A673 (cell line): ENCODE measurements at regions not wholly inside any gene's neighbourhood (a gene's known extent, or its start where the extent isn't known, plus 50 kb on each side); places are given as distances from the start of the nearest gene placed in this dataset.
"Not testable (repeated sequence)": the region's sequence is repeated elsewhere in the genome, so short reads cannot be mapped to it uniquely, and the experiment has no call there.

Experiments used
- BruUV-seq: library from RNA; stranded (reverse); fragments of 400-500 nt; replicated peaks from 2 replicates; lab custom pipeline; 2021; lab: Mats Ljungman, UMichigan
- CTCF ChIA-PET: fragments of 300-600 bp; sonication (Branson Sonifier 250); formaldehyde crosslinking; loops from one replicate; lab custom pipeline; 2022; ENCODE audit warnings: antibody characterized with exemption; lab: Charles Lee
- POLR2A ChIA-PET: fragments of 300-600 bp; sonication (Branson Sonifier 250); formaldehyde crosslinking; loops from one replicate; lab custom pipeline; 2022; ENCODE audit warnings: antibody characterized with exemption; ENCODE audit not compliant: low non-redundant PET; lab: Charles Lee
- DNase-seq: peaks from one replicate; pipeline ENCODE4 v3.0.0-alpha.2; 2015; ENCODE audit warnings: low spot score
- H3K27ac ChIP-seq: fragments of 200-600 bp; sonication (generic); 2 replicates; pipeline ENCODE4 v1.5.1; 2016; ENCODE audit warnings: mixed run types, low read depth, mild to moderate bottlenecking, mixed read lengths, antibody characterized with exemption, low read length; ENCODE audit not compliant: poor library complexity, severe bottlenecking
- H3K27me3 ChIP-seq: fragments of 200-600 bp; sonication (generic); replicated peaks from 2 replicates; pipeline ENCODE4 v1.6.1; 2017; ENCODE audit warnings: mixed run types, low read depth, mild to moderate bottlenecking, mixed read lengths, antibody characterized with exemption, low read length; ENCODE audit not compliant: insufficient read depth, poor library complexity
- H3K36me3 ChIP-seq: fragments of 200-600 bp; sonication (generic); 2 replicates; pipeline ENCODE4 v1.6.1; 2016; ENCODE audit warnings: mixed run types, mild to moderate bottlenecking, mixed read lengths, antibody characterized with exemption, low read length; ENCODE audit not compliant: insufficient read depth, poor library complexity, severe bottlenecking
- H3K4me1 ChIP-seq: fragments of 200-600 bp; sonication (generic); 2 replicates; pipeline ENCODE4 v1.6.1; 2017; ENCODE audit warnings: mixed run types, mild to moderate bottlenecking, mixed read lengths, antibody characterized with exemption, low read length; ENCODE audit not compliant: insufficient read depth, poor library complexity, severe bottlenecking
- H3K4me3 ChIP-seq: fragments of 200-600 bp; sonication (generic); 2 replicates; pipeline ENCODE4 v1.5.1; 2016; ENCODE audit warnings: low read depth, mixed run types, mild to moderate bottlenecking, mixed read lengths, low read length; ENCODE audit not compliant: poor library complexity, severe bottlenecking
- H3K9me3 ChIP-seq: fragments of 200-600 bp; sonication (generic); 2 replicates; pipeline ENCODE4 v1.6.1; 2016; ENCODE audit warnings: mixed run types, low read depth, mild to moderate bottlenecking, mixed read lengths, antibody characterized with exemption, low read length; ENCODE audit not compliant: poor library complexity, severe bottlenecking
- CTCF ChIP-seq: fragments of 300-800, 200-600 bp; sonication (generic); conservative IDR thresholded peaks from 2 replicates; pipeline ENCODE4 v1.5.1; 2017; ENCODE audit warnings: low read depth, mild to moderate bottlenecking, antibody characterized with exemption, low read length, moderate library complexity, mixed read lengths
- EZH2 ChIP-seq: fragments of 200-600 bp; sonication (generic); IDR thresholded peaks from 2 replicates; pipeline ENCODE4 v1.6.1; 2017; ENCODE audit warnings: borderline replicate concordance, low read depth, mild to moderate bottlenecking, mixed read lengths, antibody characterized with exemption, low read length; ENCODE audit not compliant: poor library complexity, severe bottlenecking
- intact Hi-C: fragments of 100-400 bp; cut with micrococcal nuclease; formaldehyde crosslinking; loops from one replicate; pipeline ENCODE4 v1.10.0; 2022; ENCODE audit not compliant: unreplicated experiment

GRCh38 chr21:33149181-33149580, 79.2 kb downstream of the OLIG1 start:
- no peak overlapping the region for H3K4me3 ChIP-seq
- H3K9me3 ChIP-seq, result no peaks in the 10 kb centered on the region
- H3K4me1 ChIP-seq, result no peaks in the 10 kb centered on the region
- ChIA-PET CTCF (no interaction called here), POLR2A (no interaction called here)
- peaks cover 90% of the 10 kb centered on the region for H3K27me3 ChIP-seq
- intact Hi-C loops, result no loop called here
- DNase-seq, result no peak
- H3K36me3 ChIP-seq, result no peaks in the 10 kb centered on the region
- BruUV-seq, result no TSS peak
- H3K27ac ChIP-seq, result no peak overlapping the region
- TF ChIP-seq CTCF, result no peak
- TF ChIP-seq EZH2, result no peak

GRCh38 chr21:33150968-33151367, 78.8 kb upstream of the IFNAR2 start:
- POLR2A ChIA-PET, H3K9me3 ChIP-seq, H3K36me3 ChIP-seq, intact Hi-C loops, CTCF ChIA-PET, H3K4me1 ChIP-seq, DNase-seq, BruUV-seq, H3K27ac ChIP-seq, H3K4me3 ChIP-seq: not testable (repeated sequence)
- H3K27me3 ChIP-seq, result peaks cover 76% of the 10 kb centered on the region

GRCh38 chr21:33151941-33152731, 77.6 kb upstream of the IFNAR2 start:
- Histone ChIP-seq H3K27me3 (peaks cover 73% of the 10 kb centered on the region), H3K4me1 (no peaks in the 10 kb centered on the region), H3K36me3 (no peaks in the 10 kb centered on the region), H3K9me3 (no peaks in the 10 kb centered on the region), H3K4me3 (no peak overlapping the region), H3K27ac (no peak overlapping the region)
- ChIA-PET CTCF (no interaction called here), POLR2A (no interaction called here)
- intact Hi-C loops, result no loop called here
- peak; percentile 26 for TF ChIP-seq EZH2
- TF ChIP-seq CTCF, result no peak
- no TSS peak for BruUV-seq
- DNase-seq, result no peak

- no peaks in the 10 kb centered on the region for H3K9me3 ChIP-seq
- intact Hi-C loops, result no loop called here
- no peaks in the 10 kb centered on the region for H3K36me3 ChIP-seq
- no peaks in the 10 kb centered on the region for H3K4me1 ChIP-seq
- TF ChIP-seq EZH2 (no peak), CTCF (no peak)
- no peak overlapping the region for H3K27ac ChIP-seq
- no peak overlapping the region for H3K4me3 ChIP-seq
- no TSS peak for BruUV-seq
- POLR2A ChIA-PET, result no interaction called here
- peaks cover 68% of the 10 kb centered on the region for H3K27me3 ChIP-seq
- DNase-seq, result no peak
- CTCF ChIA-PET, result no interaction called here
Measured at GRCh38 chr21:33152732-33153130, 77.0 kb upstream of the IFNAR2 start.
